ENCODE measurements at regions not wholly inside any gene's neighbourhood (a gene's known extent, or its start where the extent isn't known, plus 50 kb on each side); places are given as distances from the start of the nearest gene placed in this dataset.

GRCh38 chrX:25204182-25204581, 188.4 kb upstream of the ARX start:
- DNase-seq, result no peak
- TF ChIP-seq POLR2AphosphoS5 (IDR thresholded peaks at IDR 0.05) (no peak), CTCF (IDR thresholded peaks at IDR 0.05) (no peak), POLR2A (IDR thresholded peaks at IDR 0.05) (no peak), EP300 (IDR thresholded peaks at IDR 0.05; ENCODE audit: low read depth) (no peak)
- Histone ChIP-seq H3K4me3 (no peak overlapping the region), H3K9me3 (no peaks in the 10 kb centered on the region), H3K36me3 (no peaks in the 10 kb centered on the region), H3K27me3 (no peaks in the 10 kb centered on the region), H3K4me1 (no peaks in the 10 kb centered on the region), H3K27ac (no peak overlapping the region)
- intact Hi-C loops (cut with DNase I; ENCODE audit: low total_unique reads), result no loop called here
- in situ Hi-C loops (cut with MboI; ENCODE audit: low pct_ligation_motif_present in 1 of 4, low pct_unique_long_range_greater_than_20kb in 1 of 4, low sequenced_read_pairs in 3 of 4), result no loop called here

- Histone ChIP-seq H3K27me3 (no peaks in the 10 kb centered on the region), H3K4me3 (no peak overlapping the region), H3K36me3 (no peaks in the 10 kb centered on the region), H3K9me3 (no peaks in the 10 kb centered on the region), H3K4me1 (no peaks in the 10 kb centered on the region), H3K27ac (no peak overlapping the region)
- WGBS, 2 donors (ENCODE audit: low coverage in 1 of 2), result 60 to 75% methylated on average over 1 to 2 of the region's 2 CpGs
- DNase-seq, result no peak
- intact Hi-C loops (cut with DNase I; ENCODE audit: low total_unique reads), result no loop called here
- in situ Hi-C loops (cut with MboI; ENCODE audit: low pct_ligation_motif_present in 1 of 4, low pct_unique_long_range_greater_than_20kb in 1 of 4, low sequenced_read_pairs in 3 of 4), result no loop called here
- no peak for TF ChIP-seq CTCF (IDR thresholded peaks at IDR 0.05)
- no peak for TF ChIP-seq POLR2AphosphoS5 (IDR thresholded peaks at IDR 0.05)
- TF ChIP-seq EP300 (IDR thresholded peaks at IDR 0.05; ENCODE audit: low read depth), result no peak
- TF ChIP-seq POLR2A (IDR thresholded peaks at IDR 0.05), result no peak
Observed at GRCh38 chrX:25202827-25203226, 187.1 kb upstream of the ARX start.

- no peak for DNase-seq
- Histone ChIP-seq H3K36me3 (no peaks in the 10 kb centered on the region), H3K4me1 (no peaks in the 10 kb centered on the region), H3K27ac (no peak overlapping the region), H3K27me3 (no peaks in the 10 kb centered on the region), H3K9me3 (no peaks in the 10 kb centered on the region), H3K4me3 (no peak overlapping the region)
- in situ Hi-C loops (cut with MboI; ENCODE audit: low pct_ligation_motif_present in 1 of 4, low pct_unique_long_range_greater_than_20kb in 1 of 4, low sequenced_read_pairs in 3 of 4) (no loop called here), intact Hi-C loops (cut with DNase I; ENCODE audit: low total_unique reads) (no loop called here)
- WGBS, 2 donors (ENCODE audit: low coverage in 1 of 2), result 13 to 54% methylated on average over 1 to 3 of the region's 3 CpGs
- no peak for TF ChIP-seq EP300 (IDR thresholded peaks at IDR 0.05; ENCODE audit: low read depth)
Observed at GRCh38 chrX:25198891-25199290, 183.1 kb upstream of the ARX start.

GRCh38 chrX:25198253-25198652, 182.5 kb upstream of the ARX start:
- Histone ChIP-seq H3K4me1 (no peaks in the 10 kb centered on the region), H3K9me3 (no peaks in the 10 kb centered on the region), H3K27me3 (no peaks in the 10 kb centered on the region), H3K4me3 (no peak overlapping the region), H3K36me3 (no peaks in the 10 kb centered on the region), H3K27ac (no peak overlapping the region)
- no peak for TF ChIP-seq POLR2A (IDR thresholded peaks at IDR 0.05)
- no peak for TF ChIP-seq EP300 (IDR thresholded peaks at IDR 0.05; ENCODE audit: low read depth)
- no peak for TF ChIP-seq POLR2AphosphoS5 (IDR thresholded peaks at IDR 0.05)
- no peak for TF ChIP-seq CTCF (IDR thresholded peaks at IDR 0.05)
- DNase-seq, result no peak
- intact Hi-C loops (cut with DNase I; ENCODE audit: low total_unique reads) (no loop called here), in situ Hi-C loops (cut with MboI; ENCODE audit: low pct_ligation_motif_present in 1 of 4, low pct_unique_long_range_greater_than_20kb in 1 of 4, low sequenced_read_pairs in 3 of 4) (no loop called here)
- 78% methylated on average over 3 of the region's 3 CpGs; no CpG with 5 or more reads in 1 of the 2 donors for WGBS, 2 donors (ENCODE audit: low coverage in 1 of 2)

- Histone ChIP-seq H3K9me3 (no peaks in the 10 kb centered on the region), H3K4me3 (no peak overlapping the region), H3K27ac (no peak overlapping the region), H3K4me1 (no peaks in the 10 kb centered on the region), H3K27me3 (no peaks in the 10 kb centered on the region), H3K36me3 (no peaks in the 10 kb centered on the region)
- WGBS, 2 donors (ENCODE audit: low coverage in 1 of 2), result 49 to 71% methylated on average over 1 to 2 of the region's 2 CpGs
- TF ChIP-seq EP300 (IDR thresholded peaks at IDR 0.05; ENCODE audit: low read depth) (no peak), POLR2AphosphoS5 (IDR thresholded peaks at IDR 0.05) (no peak), POLR2A (IDR thresholded peaks at IDR 0.05) (no peak)
- DNase-seq, result no peak
- intact Hi-C loops (cut with DNase I; ENCODE audit: low total_unique reads), result no loop called here
- in situ Hi-C loops (cut with MboI; ENCODE audit: low pct_ligation_motif_present in 1 of 4, low pct_unique_long_range_greater_than_20kb in 1 of 4, low sequenced_read_pairs in 3 of 4), result no loop called here
Observed at GRCh38 chrX:25196221-25196620, 180.5 kb upstream of the ARX start.

All from transverse colon (tissue), 4 donors.